ENCODE measurements at regions not wholly inside any gene's neighbourhood (a gene's known extent, or its start where the extent isn't known, plus 50 kb on each side); places are given as distances from the start of the nearest gene placed in this dataset.

GRCh38 chr6:11633741-11634509, 96.4 kb downstream of the TMEM170B start:
- WGBS, 2 donors: 80 to 88% methylated on average over 10 to 11 of the region's 11 CpGs
- DNase-seq (ENCODE audit: low spot score in 2 of 2): no peak
- H3K27me3 ChIP-seq: no peaks in the 10 kb centered on the region
- no peak overlapping the region for H3K4me3 ChIP-seq
- H3K27ac ChIP-seq: no peak overlapping the region
- peaks cover 0 to 11% (median 0%) of the 10 kb centered on the region in 4 donors for H3K4me1 ChIP-seq
- H3K9me3 ChIP-seq: no peaks in the 10 kb centered on the region
- H3K36me3 ChIP-seq: no peaks in the 10 kb centered on the region
- TF ChIP-seq POLR2A (IDR thresholded peaks at IDR 0.05) (no peak), EP300 (IDR thresholded peaks at IDR 0.05) (no peak), CTCF (IDR thresholded peaks at IDR 0.05) (no peak)

GRCh38 chr6:11634948-11635347, 97.4 kb downstream of the TMEM170B start:
- no peak for TF ChIP-seq EP300 (IDR thresholded peaks at IDR 0.05)
- H3K4me1 ChIP-seq: peaks cover 0 to 11% (median 0%) of the 10 kb centered on the region in 4 donors
- WGBS, 2 donors: 79 to 84% methylated on average over 4 of the region's 4 CpGs
- H3K4me3 ChIP-seq: no peak overlapping the region
- no peaks in the 10 kb centered on the region for H3K9me3 ChIP-seq
- H3K27me3 ChIP-seq: no peaks in the 10 kb centered on the region
- no peak overlapping the region for H3K27ac ChIP-seq
- DNase-seq (ENCODE audit: low spot score in 2 of 2): no peak
- no peaks in the 10 kb centered on the region for H3K36me3 ChIP-seq

GRCh38 chr6:11636121-11636520, 98.6 kb downstream of the TMEM170B start:
- H3K4me3 ChIP-seq: no peak overlapping the region
- H3K36me3 ChIP-seq: no peaks in the 10 kb centered on the region
- no peak for DNase-seq (ENCODE audit: low spot score in 2 of 2)
- TF ChIP-seq POLR2A (IDR thresholded peaks at IDR 0.05) (no peak), CTCF (IDR thresholded peaks at IDR 0.05) (no peak), EP300 (IDR thresholded peaks at IDR 0.05) (no peak)
- H3K9me3 ChIP-seq: no peaks in the 10 kb centered on the region
- H3K27me3 ChIP-seq: no peaks in the 10 kb centered on the region
- WGBS, 2 donors: 89 to 92% methylated on average over 5 of the region's 5 CpGs
- H3K27ac ChIP-seq: no peak overlapping the region
- peaks cover 0 to 11% (median 0%) of the 10 kb centered on the region in 4 donors for H3K4me1 ChIP-seq

GRCh38 chr6:11637266-11637665, 99.7 kb downstream of the TMEM170B start:
- no peaks in the 10 kb centered on the region for H3K27me3 ChIP-seq
- peak overlapping the region in 1 of 4 donors; percentile 13 for H3K27ac ChIP-seq
- TF ChIP-seq POLR2A (IDR thresholded peaks at IDR 0.05) (no peak), EP300 (IDR thresholded peaks at IDR 0.05) (no peak), CTCF (IDR thresholded peaks at IDR 0.05) (no peak)
- 49 to 56% methylated on average over 2 of the region's 2 CpGs for WGBS, 2 donors
- no peaks in the 10 kb centered on the region for H3K9me3 ChIP-seq
- no peaks in the 10 kb centered on the region for H3K36me3 ChIP-seq
- no peak overlapping the region for H3K4me3 ChIP-seq
- no peak for DNase-seq (ENCODE audit: low spot score in 2 of 2)
- H3K4me1 ChIP-seq: peaks cover 0 to 7% (median 0%) of the 10 kb centered on the region in 4 donors

GRCh38 chr6:11639376-11640235, 102.1 kb downstream of the TMEM170B start:
- no peaks in the 10 kb centered on the region for H3K9me3 ChIP-seq
- DNase-seq (ENCODE audit: low spot score in 2 of 2): no peak
- no peaks in the 10 kb centered on the region for H3K27me3 ChIP-seq
- peaks cover 0 to 6% (median 0%) of the 10 kb centered on the region in 4 donors for H3K4me1 ChIP-seq
- H3K27ac ChIP-seq: no peak overlapping the region
- H3K4me3 ChIP-seq: no peak overlapping the region
- TF ChIP-seq CTCF (IDR thresholded peaks at IDR 0.05) (no peak), EP300 (IDR thresholded peaks at IDR 0.05) (no peak), POLR2A (IDR thresholded peaks at IDR 0.05) (no peak)
- no peaks in the 10 kb centered on the region for H3K36me3 ChIP-seq
- 64 to 72% methylated on average over 5 of the region's 5 CpGs for WGBS, 2 donors
